Body of pancreas (tissue), 4 donors: ENCODE measurements at regions not wholly inside any gene's neighbourhood (a gene's known extent, or its start where the extent isn't known, plus 50 kb on each side); places are given as distances from the start of the nearest gene placed in this dataset.

Experiments used
- CTCF ChIP-seq, 7 experiments: fragments of 450-650 bp in 4 of 7; fragments of 200-600 bp in 3 of 7; sonication (generic) in 3 of 7; IDR thresholded peaks; one replicate each; pipeline ENCODE4 v1.5.1; 2016 to 2019; ENCODE audit warnings: antibody characterized with exemption in 7 of 7
- POLR2A ChIP-seq, 3 donors: fragments of 450-650 bp; IDR thresholded peaks; one replicate each; pipeline ENCODE4 v1.6.1; 2016; ENCODE audit warnings: antibody characterized with exemption in 3 of 3, mild to moderate bottlenecking in 2 of 3

GRCh38 chr6:11362564-11362963 lies 130.1 kb upstream of the NEDD9 start:
- TF ChIP-seq CTCF (IDR thresholded peaks at IDR 0.05): no peak
- TF ChIP-seq POLR2A (IDR thresholded peaks at IDR 0.05): no peak
